ENCODE measurements at regions not wholly inside any gene's neighbourhood (a gene's known extent, or its start where the extent isn't known, plus 50 kb on each side); places are given as distances from the start of the nearest gene placed in this dataset.

DNA sequence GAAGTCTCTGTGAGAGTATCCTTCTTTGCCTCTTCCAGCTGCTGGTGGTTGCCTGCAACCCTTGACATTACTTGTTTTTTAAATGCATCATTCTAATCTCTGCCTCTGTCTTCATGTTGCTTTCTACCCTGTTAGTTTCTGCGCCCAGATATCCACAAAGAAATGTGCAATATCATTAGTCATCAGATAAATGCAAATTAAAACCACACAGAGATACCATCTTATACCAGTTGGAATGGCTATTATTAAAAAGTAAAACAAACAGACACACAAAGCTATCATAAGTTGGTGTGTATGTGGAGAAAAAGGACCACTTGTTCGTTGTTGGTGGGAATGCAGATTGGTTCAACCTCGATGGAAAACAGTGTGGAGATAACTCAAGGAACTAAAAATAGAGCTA lies 517.4 kb downstream of the FAT4 start:
- no peak for TF ChIP-seq Cebpa-rat (IDR thresholded peaks at IDR 0.05)
- H3K4me1 ChIP-seq, result no peaks in the 10 kb centered on the region
- H3K27ac ChIP-seq, result no peak overlapping the region

DNA sequence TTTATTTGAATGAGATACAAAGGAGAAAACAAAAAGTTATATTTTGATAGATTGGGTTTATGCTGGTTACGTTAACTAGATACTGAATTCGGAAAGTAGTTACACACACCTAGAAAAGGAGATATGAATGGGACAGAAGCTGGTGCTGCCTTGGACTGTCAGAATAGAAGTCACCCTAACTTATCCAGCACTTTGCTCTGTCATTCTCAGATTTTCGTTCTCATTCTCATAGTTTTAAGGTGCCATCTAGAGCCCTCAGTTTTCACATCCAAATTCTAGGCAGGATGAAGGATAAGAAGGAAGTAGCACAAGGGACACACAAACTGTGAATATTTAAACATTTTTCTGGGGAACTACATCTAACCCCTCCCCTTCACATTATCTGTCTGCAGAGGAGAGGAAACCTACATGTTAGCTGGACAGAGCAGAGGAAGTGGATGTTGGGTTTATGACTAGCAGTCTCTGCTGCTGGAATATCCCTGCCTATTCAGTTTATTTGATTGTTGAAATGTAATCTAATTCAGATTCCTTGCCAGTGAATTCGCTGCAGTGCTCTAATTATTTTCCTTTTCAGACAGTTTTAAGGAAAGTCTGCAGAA lies 521.9 kb downstream of the FAT4 start:
- Histone ChIP-seq H3K36me3 (no peaks in the 10 kb centered on the region), H3K9ac (no peak overlapping the region), H3K4me1 (no peaks in the 10 kb centered on the region), H3K9me3 (no peaks in the 10 kb centered on the region), H3K4me2 (no peak overlapping the region), H4K20me1 (no peaks in the 10 kb centered on the region), H3K27me3 (no peaks in the 10 kb centered on the region), H3K4me3 (no peak overlapping the region), H3K27ac (no peak overlapping the region)
- no peak for TF ChIP-seq Cebpa-rat (IDR thresholded peaks at IDR 0.05)

More for the DNA sequence above, 517.4 kb downstream of the FAT4 start:
- Histone ChIP-seq H3K9me3 (no peaks in the 10 kb centered on the region), H3K27me3 (no peaks in the 10 kb centered on the region), H3K4me2 (no peak overlapping the region), H4K20me1 (no peaks in the 10 kb centered on the region), H3K9ac (no peak overlapping the region), H3K36me3 (no peaks in the 10 kb centered on the region), H3K4me3 (no peak overlapping the region)

DNA sequence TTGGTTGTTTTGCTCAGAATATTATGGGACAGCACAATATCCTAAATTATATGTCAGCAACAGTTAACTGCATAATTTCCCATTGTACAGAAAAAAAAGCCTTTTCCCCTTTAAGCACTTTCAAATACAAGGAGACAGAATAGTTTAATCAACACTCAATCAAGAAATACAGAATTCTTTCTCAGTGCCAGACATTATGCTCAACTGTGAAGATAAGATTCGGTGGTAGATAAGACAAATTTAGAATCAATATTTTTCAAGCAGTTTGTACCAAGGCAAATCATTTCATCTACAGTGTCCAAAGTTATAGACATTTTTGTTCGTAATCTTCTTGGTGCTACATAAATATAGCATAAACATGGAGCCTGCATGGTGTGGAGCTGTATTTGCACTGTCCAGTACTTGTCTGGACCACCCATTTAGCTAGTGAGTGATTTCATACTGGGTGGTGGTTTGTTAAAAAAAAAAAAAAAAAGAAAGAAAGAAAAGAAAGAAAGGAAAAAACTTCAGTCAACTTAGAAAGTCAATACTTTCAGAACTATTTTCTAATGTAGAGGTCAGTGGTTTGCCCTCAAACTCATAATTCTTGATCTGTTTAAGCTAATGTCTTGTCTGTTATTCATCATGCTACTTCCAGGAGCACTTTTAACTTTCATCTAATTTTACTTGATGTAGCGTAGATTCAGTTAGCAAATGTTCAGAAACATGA lies 522.9 kb downstream of the FAT4 start:
- no peak overlapping the region for H3K4me3 ChIP-seq
- no peaks in the 10 kb centered on the region for H3K36me3 ChIP-seq
- no peak overlapping the region for H3K4me2 ChIP-seq
- H3K27ac ChIP-seq, result no peak overlapping the region
- no peak overlapping the region for H3K9ac ChIP-seq
- H3K9me3 ChIP-seq, result no peaks in the 10 kb centered on the region
- no peaks in the 10 kb centered on the region for H3K4me1 ChIP-seq
- no peaks in the 10 kb centered on the region for H4K20me1 ChIP-seq
- no peak for TF ChIP-seq Cebpa-rat (IDR thresholded peaks at IDR 0.05)
- H3K27me3 ChIP-seq, result no peaks in the 10 kb centered on the region

DNA sequence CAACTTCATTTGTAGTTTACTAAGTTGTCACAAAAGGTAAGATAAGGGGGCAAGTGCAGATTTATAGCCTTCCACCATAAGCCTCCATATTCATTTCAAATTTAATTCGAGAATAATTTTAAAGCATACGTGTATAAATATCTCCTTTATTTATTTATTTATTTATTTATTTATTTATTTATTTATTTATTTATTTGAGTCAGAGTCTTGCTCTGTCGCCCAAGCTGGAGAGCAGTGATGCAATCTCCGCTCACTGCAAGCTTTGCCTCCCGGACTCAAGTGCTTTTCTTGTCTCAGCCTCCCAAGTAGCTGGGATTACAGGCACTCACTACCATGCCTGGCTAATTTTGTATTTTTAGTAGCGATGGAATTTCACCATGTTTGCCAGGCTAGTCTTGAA lies 523.4 kb downstream of the FAT4 start:
- Histone ChIP-seq H3K9ac (no peak overlapping the region), H3K4me1 (no peaks in the 10 kb centered on the region), H4K20me1 (no peaks in the 10 kb centered on the region), H3K4me2 (no peak overlapping the region), H3K9me3 (no peaks in the 10 kb centered on the region), H3K4me3 (no peak overlapping the region), H3K36me3 (no peaks in the 10 kb centered on the region), H3K27me3 (no peaks in the 10 kb centered on the region), H3K27ac (no peak overlapping the region)
- no peak for TF ChIP-seq Cebpa-rat (IDR thresholded peaks at IDR 0.05)

DNA sequence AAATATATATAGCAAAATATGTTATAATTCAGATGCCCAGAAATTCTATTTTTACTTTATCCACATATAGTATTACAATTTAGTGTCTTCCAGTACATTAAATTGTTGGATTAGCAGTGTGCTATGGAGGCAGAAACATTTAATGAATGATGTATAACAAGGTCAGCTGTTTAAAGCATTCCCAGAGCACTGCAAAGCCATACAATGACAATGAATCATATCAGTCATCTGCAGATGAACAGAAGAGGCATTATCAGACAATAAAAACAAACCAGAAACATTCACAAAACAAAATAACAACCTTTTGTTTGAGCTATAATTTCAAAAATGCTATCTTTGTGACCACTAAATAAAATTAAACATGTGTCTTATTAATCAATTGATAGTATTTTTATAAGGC lies 524.2 kb downstream of the FAT4 start:
- H3K4me1 ChIP-seq, result no peaks in the 10 kb centered on the region
- H3K27ac ChIP-seq, result no peak overlapping the region
- H3K9ac ChIP-seq, result no peak overlapping the region
- no peak overlapping the region for H3K4me3 ChIP-seq
- no peaks in the 10 kb centered on the region for H3K9me3 ChIP-seq
- no peak overlapping the region for H3K4me2 ChIP-seq
- H4K20me1 ChIP-seq, result no peaks in the 10 kb centered on the region
- no peaks in the 10 kb centered on the region for H3K27me3 ChIP-seq
- TF ChIP-seq Cebpa-rat (IDR thresholded peaks at IDR 0.05), result no peak
- H3K36me3 ChIP-seq, result no peaks in the 10 kb centered on the region

DNA sequence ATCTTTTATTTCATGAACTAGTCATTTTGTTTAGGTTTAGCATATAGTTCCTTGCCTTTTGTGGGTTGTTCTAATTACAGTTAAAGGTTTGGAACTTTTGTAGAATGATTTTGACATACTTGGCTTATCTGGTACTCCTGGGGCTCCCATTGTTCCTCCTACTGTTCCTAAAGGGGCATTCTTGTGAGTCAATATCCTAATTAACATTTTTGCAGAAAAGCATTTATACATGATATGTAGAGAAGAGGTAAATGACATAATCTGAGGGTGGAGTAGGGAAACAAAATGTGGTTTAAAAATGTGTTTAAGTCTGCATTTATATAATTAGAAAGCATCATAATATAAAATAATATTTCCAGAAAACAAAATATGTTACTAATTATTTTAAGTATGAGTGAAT lies 529.2 kb downstream of the FAT4 start:
- H3K36me3 ChIP-seq, result no peaks in the 10 kb centered on the region
- no peaks in the 10 kb centered on the region for H3K27me3 ChIP-seq
- no peak overlapping the region for H3K9ac ChIP-seq
- no peak overlapping the region for H3K4me3 ChIP-seq
- TF ChIP-seq Cebpa-rat (IDR thresholded peaks at IDR 0.05), result no peak
- no peak overlapping the region for H3K27ac ChIP-seq
- no peaks in the 10 kb centered on the region for H3K4me1 ChIP-seq
- no peak overlapping the region for H3K4me2 ChIP-seq
- no peaks in the 10 kb centered on the region for H4K20me1 ChIP-seq
- H3K9me3 ChIP-seq, result no peaks in the 10 kb centered on the region

DNA sequence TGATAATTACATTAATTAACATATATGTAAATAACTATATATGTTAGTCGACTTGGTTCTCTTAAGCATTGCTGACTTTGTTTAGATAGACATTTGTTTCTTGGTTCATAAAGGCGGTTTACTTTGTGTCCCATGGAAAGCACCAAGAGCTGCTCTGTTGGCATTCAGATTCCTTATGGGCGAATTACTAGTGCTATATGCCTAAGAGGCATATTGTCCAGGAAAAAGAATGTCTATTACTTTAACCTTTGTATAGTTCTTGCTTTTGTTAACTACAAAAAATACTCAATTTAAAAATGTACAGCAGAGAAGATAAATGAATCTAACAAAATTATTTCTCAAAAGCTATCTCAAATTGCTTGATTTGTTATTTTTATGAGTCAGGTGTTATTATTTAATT lies 532.8 kb downstream of the FAT4 start:
- Histone ChIP-seq H3K9ac (no peak overlapping the region), H3K9me3 (no peaks in the 10 kb centered on the region), H3K36me3 (no peaks in the 10 kb centered on the region), H3K27me3 (no peaks in the 10 kb centered on the region), H3K4me1 (no peaks in the 10 kb centered on the region), H3K27ac (no peak overlapping the region), H3K4me3 (no peak overlapping the region), H4K20me1 (no peaks in the 10 kb centered on the region), H3K4me2 (no peak overlapping the region)
- no peak for TF ChIP-seq Cebpa-rat (IDR thresholded peaks at IDR 0.05)

DNA sequence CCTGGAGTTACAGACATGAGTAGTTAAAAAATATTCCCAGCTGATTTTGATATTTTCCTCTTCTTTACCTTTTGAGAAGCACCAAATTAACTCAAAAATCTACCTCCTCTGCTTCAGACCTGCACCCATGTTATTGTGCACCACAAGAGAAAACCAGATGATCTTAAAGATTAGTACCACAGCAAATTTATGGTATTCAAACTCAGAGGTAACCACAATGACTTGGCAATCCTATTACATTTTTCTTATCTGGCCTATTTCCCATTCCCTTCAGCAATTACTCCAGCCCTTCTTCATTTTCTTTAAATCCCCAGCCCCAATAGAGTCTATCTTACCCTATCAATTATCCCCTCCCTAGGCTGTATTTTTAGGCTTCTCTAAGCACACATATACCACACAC lies 535.1 kb downstream of the FAT4 start:
- H3K4me2 ChIP-seq, result no peak overlapping the region

DNA sequence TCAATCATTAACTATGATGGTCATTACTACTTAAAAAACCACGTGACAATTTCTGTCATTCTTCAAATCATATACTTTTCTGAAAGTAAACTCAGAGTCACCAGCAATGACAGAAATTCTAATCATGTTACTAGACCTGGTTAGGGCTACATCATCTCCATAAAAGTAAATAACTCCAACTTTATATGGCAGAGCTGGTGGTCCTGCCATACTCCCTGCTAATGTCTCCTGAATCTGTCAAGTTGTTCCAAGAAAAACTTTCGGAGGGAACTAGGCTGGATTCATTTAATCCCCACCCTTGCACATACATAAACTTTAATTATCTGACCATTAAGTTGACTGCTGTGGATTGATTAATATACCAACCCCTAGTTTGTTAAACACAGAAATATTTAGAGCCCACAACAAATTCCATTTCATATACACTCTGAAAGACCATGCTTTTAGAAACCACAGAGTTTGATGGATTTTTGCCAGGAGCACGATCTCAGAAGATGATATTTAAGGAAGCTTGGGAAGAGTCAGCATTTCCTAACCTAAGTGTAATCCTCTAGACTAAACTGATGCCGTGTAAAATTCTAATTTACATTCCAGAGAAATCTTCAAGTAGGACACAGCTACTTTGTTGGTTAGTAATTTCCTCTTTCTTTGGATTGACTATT lies 577.0 kb downstream of the FAT4 start:
- Histone ChIP-seq H3K27ac (no peak overlapping the region), H3K27me3 (no peaks in the 10 kb centered on the region), H3K9me3 (no peaks in the 10 kb centered on the region), H4K20me1 (no peaks in the 10 kb centered on the region), H3K36me3 (no peaks in the 10 kb centered on the region), H3K4me1 (no peaks in the 10 kb centered on the region), H3K9ac (no peak overlapping the region), H3K4me3 (no peak overlapping the region), H3K4me2 (no peak overlapping the region)
- no peak for TF ChIP-seq Cebpa-rat (IDR thresholded peaks at IDR 0.05)

More for the DNA sequence above, 535.1 kb downstream of the FAT4 start:
- Histone ChIP-seq H3K9ac (no peak overlapping the region), H3K4me1 (no peaks in the 10 kb centered on the region), H3K27ac (no peak overlapping the region), H3K4me3 (no peak overlapping the region), H4K20me1 (no peaks in the 10 kb centered on the region), H3K36me3 (no peaks in the 10 kb centered on the region), H3K27me3 (no peaks in the 10 kb centered on the region), H3K9me3 (no peaks in the 10 kb centered on the region)
- no peak for TF ChIP-seq Cebpa-rat (IDR thresholded peaks at IDR 0.05)

DNA sequence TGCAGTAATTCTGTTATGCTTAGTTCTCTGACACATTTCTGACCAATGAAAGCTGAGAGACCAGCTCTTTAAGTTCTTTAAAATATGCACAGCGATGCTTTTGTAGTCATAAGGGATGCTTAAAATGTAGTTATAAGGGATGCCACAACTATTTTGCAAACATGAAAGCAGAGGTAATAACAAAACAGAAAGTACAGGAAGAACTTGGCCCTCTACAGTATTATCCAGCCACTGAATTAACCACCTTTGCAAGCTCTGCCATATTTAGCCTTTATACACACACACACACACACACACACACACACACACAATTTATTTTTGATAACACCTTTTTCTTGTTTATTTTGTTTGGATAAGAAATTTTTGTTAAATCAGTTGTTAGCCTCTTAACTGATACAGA lies 590.0 kb downstream of the FAT4 start:
- Histone ChIP-seq H3K4me2 (no peak overlapping the region), H3K36me3 (no peaks in the 10 kb centered on the region), H3K4me1 (no peaks in the 10 kb centered on the region), H3K9ac (no peak overlapping the region), H4K20me1 (no peaks in the 10 kb centered on the region), H3K27me3 (no peaks in the 10 kb centered on the region), H3K4me3 (no peak overlapping the region), H3K9me3 (no peaks in the 10 kb centered on the region), H3K27ac (no peak overlapping the region)
- no peak for TF ChIP-seq Cebpa-rat (IDR thresholded peaks at IDR 0.05)

Measured in BLaER1 (cell line).